ENCODE measurements at regions not wholly inside any gene's neighbourhood (a gene's known extent, or its start where the extent isn't known, plus 50 kb on each side); places are given as distances from the start of the nearest gene placed in this dataset.

GRCh38 chr2:105595536-105595935 is 149.2 kb upstream of the NCK2 start:
- Histone ChIP-seq H2AFZ (ENCODE audit: low read length, unreplicated experiment) (no peak overlapping the region), H3K4me1 (ENCODE audit: control insufficient read depth, insufficient read depth, low read length, unreplicated experiment) (no peaks in the 10 kb centered on the region), H3K4me3 (ENCODE audit: low read depth, low read length) (no peak overlapping the region), H3K27me3 (ENCODE audit: insufficient read depth, low read length) (peaks cover 24% of the 10 kb centered on the region; the same call in 1 of the 2 replicates), H3K79me2 (ENCODE audit: control insufficient read depth, insufficient read depth, low read length, unreplicated experiment) (no peaks in the 10 kb centered on the region), H3K36me3 (ENCODE audit: insufficient read depth, low read length) (no peaks in the 10 kb centered on the region), H3K27ac (ENCODE audit: low read depth, low read length) (no peak overlapping the region)

DNA sequence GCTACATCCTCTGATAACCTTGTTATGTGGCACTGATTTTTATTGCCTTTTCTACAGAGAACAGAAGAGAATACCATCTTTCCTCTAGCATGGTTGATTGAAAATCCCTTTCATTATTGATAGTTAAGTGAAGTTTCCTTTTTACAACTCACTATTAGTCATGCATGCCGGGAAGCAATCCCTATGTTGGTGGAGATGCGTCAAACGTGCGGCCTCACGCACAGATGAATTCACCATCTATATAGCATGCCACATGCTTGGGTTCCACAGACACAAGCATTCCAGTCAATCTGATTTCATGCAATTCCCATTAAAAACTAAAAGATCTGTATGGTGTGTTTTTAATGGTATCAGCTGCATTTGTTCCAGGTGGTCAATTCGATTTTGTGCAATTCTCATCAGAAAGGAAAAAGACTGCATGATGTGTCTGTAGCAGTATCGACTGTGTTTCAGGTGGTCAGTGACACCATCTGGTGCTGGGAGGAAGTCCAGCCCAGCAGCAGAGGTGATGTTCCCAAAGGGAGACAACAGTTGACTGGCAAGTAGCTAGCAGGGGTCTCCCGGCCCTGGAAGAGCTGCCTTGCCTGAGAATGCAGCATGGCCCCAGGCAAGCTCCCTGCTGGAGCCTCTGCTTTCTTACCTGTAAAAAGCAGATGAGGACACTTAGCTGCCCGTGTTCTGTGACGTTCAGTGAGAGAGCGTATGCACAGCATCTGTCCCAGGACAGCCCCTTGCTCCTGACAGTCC is 151.3 kb upstream of the NCK2 start:
- Histone ChIP-seq H3K79me2 (ENCODE audit: control insufficient read depth, insufficient read depth, low read length, unreplicated experiment) (no peaks in the 10 kb centered on the region), H3K36me3 (ENCODE audit: insufficient read depth, low read length) (no peaks in the 10 kb centered on the region), H3K4me1 (ENCODE audit: control insufficient read depth, insufficient read depth, low read length, unreplicated experiment) (no peaks in the 10 kb centered on the region), H3K4me3 (ENCODE audit: low read depth, low read length) (no peak overlapping the region), H3K27ac (ENCODE audit: low read depth, low read length) (no peak overlapping the region), H2AFZ (ENCODE audit: low read length, unreplicated experiment) (no peak overlapping the region), H3K27me3 (ENCODE audit: insufficient read depth, low read length) (peaks cover 34% of the 10 kb centered on the region; the same call in 1 of the 2 replicates)

- H3K79me2 ChIP-seq (ENCODE audit: control insufficient read depth, insufficient read depth, low read length, unreplicated experiment), result no peaks in the 10 kb centered on the region
- H3K4me1 ChIP-seq (ENCODE audit: control insufficient read depth, insufficient read depth, low read length, unreplicated experiment), result no peaks in the 10 kb centered on the region
- H3K36me3 ChIP-seq (ENCODE audit: insufficient read depth, low read length), result no peaks in the 10 kb centered on the region
- H2AFZ ChIP-seq (ENCODE audit: low read length, unreplicated experiment), result no peak overlapping the region
- H3K4me3 ChIP-seq (ENCODE audit: low read depth, low read length), result no peak overlapping the region
- peaks cover 36% of the 10 kb centered on the region; the same call in 1 of the 2 replicates for H3K27me3 ChIP-seq (ENCODE audit: insufficient read depth, low read length)
- H3K27ac ChIP-seq (ENCODE audit: low read depth, low read length), result no peak overlapping the region
Measured at GRCh38 chr2:105592288-105592687, 152.4 kb upstream of the NCK2 start.

GRCh38 chr2:105590780-105591660 is 153.7 kb upstream of the NCK2 start:
- Histone ChIP-seq H3K4me1 (ENCODE audit: control insufficient read depth, insufficient read depth, low read length, unreplicated experiment) (no peaks in the 10 kb centered on the region), H3K4me3 (ENCODE audit: low read depth, low read length) (no peak overlapping the region), H3K27ac (ENCODE audit: low read depth, low read length) (no peak overlapping the region), H3K79me2 (ENCODE audit: control insufficient read depth, insufficient read depth, low read length, unreplicated experiment) (no peaks in the 10 kb centered on the region), H3K36me3 (ENCODE audit: insufficient read depth, low read length) (no peaks in the 10 kb centered on the region), H2AFZ (ENCODE audit: low read length, unreplicated experiment) (no peak overlapping the region), H3K27me3 (ENCODE audit: insufficient read depth, low read length) (peaks cover 36% of the 10 kb centered on the region; the same call in 1 of the 2 replicates)

DNA sequence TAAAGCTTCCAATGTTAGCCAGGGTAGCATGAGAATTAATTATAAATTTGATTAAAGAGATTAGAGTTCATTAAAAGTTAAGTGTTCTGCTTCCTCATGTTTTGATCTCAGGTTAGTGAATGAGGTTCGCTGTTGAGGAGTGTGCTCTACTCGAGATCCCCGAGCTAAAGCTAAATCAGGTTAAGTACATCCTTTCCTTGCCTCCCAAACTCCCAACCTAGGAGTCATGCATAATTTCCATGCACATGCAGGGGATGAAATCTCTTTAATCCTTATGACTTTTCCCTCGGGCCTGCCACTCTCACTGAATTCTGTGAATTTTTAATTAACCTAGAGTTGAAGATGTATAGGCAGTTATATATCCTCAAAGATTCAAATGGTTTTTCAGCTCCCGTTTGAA is 156.1 kb upstream of the NCK2 start:
- Histone ChIP-seq H3K4me1 (ENCODE audit: control insufficient read depth, insufficient read depth, low read length, unreplicated experiment) (no peaks in the 10 kb centered on the region), H3K79me2 (ENCODE audit: control insufficient read depth, insufficient read depth, low read length, unreplicated experiment) (no peaks in the 10 kb centered on the region), H3K4me3 (ENCODE audit: low read depth, low read length) (no peak overlapping the region), H3K36me3 (ENCODE audit: insufficient read depth, low read length) (no peaks in the 10 kb centered on the region), H2AFZ (ENCODE audit: low read length, unreplicated experiment) (no peak overlapping the region), H3K27me3 (ENCODE audit: insufficient read depth, low read length) (peaks cover 51% of the 10 kb centered on the region; the same call in 1 of the 2 replicates), H3K27ac (ENCODE audit: low read depth, low read length) (no peak overlapping the region)

DNA sequence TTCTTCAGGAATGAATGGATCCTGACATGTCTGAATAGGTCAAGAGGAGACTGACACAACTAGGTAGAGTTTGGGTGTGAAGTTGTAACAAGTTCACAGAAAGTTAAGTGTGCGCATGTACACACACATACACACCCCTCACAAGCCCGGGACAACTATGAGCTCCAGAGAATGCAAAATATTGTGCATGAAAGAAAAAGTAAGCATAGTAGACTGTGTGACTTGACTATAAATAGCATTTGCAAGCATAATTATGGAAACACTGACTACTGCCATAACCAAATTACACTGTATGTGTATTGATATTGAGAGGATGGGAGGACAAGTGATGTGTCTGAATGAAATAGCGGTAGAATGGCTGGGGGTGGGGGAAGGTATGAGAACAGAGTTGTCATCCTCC is 157.1 kb upstream of the NCK2 start:
- H3K36me3 ChIP-seq (ENCODE audit: insufficient read depth, low read length), result no peaks in the 10 kb centered on the region
- H3K27me3 ChIP-seq (ENCODE audit: insufficient read depth, low read length), result peaks cover 60% of the 10 kb centered on the region
- H3K79me2 ChIP-seq (ENCODE audit: control insufficient read depth, insufficient read depth, low read length, unreplicated experiment), result no peaks in the 10 kb centered on the region
- H2AFZ ChIP-seq (ENCODE audit: low read length, unreplicated experiment), result no peak overlapping the region
- no peak overlapping the region for H3K4me3 ChIP-seq (ENCODE audit: low read depth, low read length)
- no peak overlapping the region for H3K27ac ChIP-seq (ENCODE audit: low read depth, low read length)
- H3K4me1 ChIP-seq (ENCODE audit: control insufficient read depth, insufficient read depth, low read length, unreplicated experiment), result no peaks in the 10 kb centered on the region

GRCh38 chr2:105584435-105585010 is 160.2 kb upstream of the NCK2 start:
- peaks cover 58% of the 10 kb centered on the region for H3K27me3 ChIP-seq (ENCODE audit: insufficient read depth, low read length)
- H3K4me1 ChIP-seq (ENCODE audit: control insufficient read depth, insufficient read depth, low read length, unreplicated experiment), result no peaks in the 10 kb centered on the region
- no peak overlapping the region for H2AFZ ChIP-seq (ENCODE audit: low read length, unreplicated experiment)
- no peak overlapping the region for H3K27ac ChIP-seq (ENCODE audit: low read depth, low read length)
- H3K79me2 ChIP-seq (ENCODE audit: control insufficient read depth, insufficient read depth, low read length, unreplicated experiment), result no peaks in the 10 kb centered on the region
- no peaks in the 10 kb centered on the region for H3K36me3 ChIP-seq (ENCODE audit: insufficient read depth, low read length)
- no peak overlapping the region for H3K4me3 ChIP-seq (ENCODE audit: low read depth, low read length)

DNA sequence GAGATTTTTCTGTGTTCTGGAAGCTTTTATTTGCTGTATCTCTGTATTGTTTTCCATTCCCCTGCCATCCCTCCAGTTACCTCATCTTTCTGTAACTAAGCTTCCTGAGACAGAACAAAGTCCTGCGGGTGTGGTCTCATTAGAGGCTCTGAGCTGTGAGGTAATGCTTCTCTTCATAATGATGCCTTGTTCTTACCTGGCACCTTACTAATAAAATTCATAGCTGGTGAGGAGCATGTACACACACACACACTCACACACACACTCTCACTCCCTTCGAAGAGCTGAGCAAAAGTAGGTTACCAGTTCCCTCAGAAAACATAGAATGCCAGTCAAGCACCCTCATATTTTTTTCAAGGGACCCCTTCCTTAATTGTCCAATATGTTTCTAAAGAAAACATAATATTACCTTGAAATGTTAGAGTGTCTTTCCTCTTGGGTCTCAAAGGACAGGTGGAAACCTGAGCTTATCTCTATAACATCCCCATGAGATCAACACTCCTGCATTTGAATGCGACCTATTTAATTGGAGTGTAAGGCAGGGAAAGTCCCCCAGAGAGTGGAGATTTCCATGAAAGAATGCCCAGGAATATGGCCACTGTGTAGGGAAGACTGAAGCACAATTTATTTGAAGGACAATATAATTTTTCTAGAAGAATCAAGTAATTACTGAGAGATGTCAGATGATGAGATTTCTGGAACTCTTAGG is 161.6 kb upstream of the NCK2 start:
- Histone ChIP-seq H2AFZ (ENCODE audit: low read length, unreplicated experiment) (no peak overlapping the region), H3K4me1 (ENCODE audit: control insufficient read depth, insufficient read depth, low read length, unreplicated experiment) (no peaks in the 10 kb centered on the region), H3K79me2 (ENCODE audit: control insufficient read depth, insufficient read depth, low read length, unreplicated experiment) (no peaks in the 10 kb centered on the region), H3K36me3 (ENCODE audit: insufficient read depth, low read length) (no peaks in the 10 kb centered on the region), H3K4me3 (ENCODE audit: low read depth, low read length) (no peak overlapping the region), H3K27ac (ENCODE audit: low read depth, low read length) (no peak overlapping the region), H3K27me3 (ENCODE audit: insufficient read depth, low read length) (peaks cover 45% of the 10 kb centered on the region)

DNA sequence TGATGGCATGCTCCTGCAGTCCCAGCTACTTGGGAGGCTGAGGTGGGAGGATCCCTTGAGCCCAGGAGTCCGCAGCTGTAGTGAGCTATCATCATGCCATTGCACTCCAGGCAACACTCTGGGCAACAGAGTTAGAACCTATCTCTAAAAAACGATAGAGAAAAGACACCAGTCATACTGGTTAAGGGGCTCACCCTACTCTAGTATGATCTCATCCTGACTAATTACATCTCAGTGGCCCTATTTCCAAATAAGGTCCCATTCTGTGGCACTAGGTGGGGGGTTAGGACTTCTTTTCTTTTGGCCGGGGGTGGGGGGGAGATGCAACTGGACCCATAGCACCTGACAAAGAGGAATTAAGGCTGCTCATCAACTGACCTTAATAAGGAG is 163.2 kb upstream of the NCK2 start:
- Histone ChIP-seq H3K27ac (ENCODE audit: low read depth, low read length) (no peak overlapping the region), H2AFZ (ENCODE audit: low read length, unreplicated experiment) (no peak overlapping the region), H3K4me1 (ENCODE audit: control insufficient read depth, insufficient read depth, low read length, unreplicated experiment) (no peaks in the 10 kb centered on the region), H3K79me2 (ENCODE audit: control insufficient read depth, insufficient read depth, low read length, unreplicated experiment) (no peaks in the 10 kb centered on the region), H3K27me3 (ENCODE audit: insufficient read depth, low read length) (peaks cover 45% of the 10 kb centered on the region), H3K4me3 (ENCODE audit: low read depth, low read length) (no peak overlapping the region), H3K36me3 (ENCODE audit: insufficient read depth, low read length) (no peaks in the 10 kb centered on the region)

- H3K27ac ChIP-seq (ENCODE audit: low read depth, low read length), result no peak overlapping the region
- no peak overlapping the region for H2AFZ ChIP-seq (ENCODE audit: low read length, unreplicated experiment)
- peaks cover 1% of the 10 kb centered on the region for H3K4me1 ChIP-seq (ENCODE audit: control insufficient read depth, insufficient read depth, low read length, unreplicated experiment)
- no peaks in the 10 kb centered on the region for H3K36me3 ChIP-seq (ENCODE audit: insufficient read depth, low read length)
- H3K4me3 ChIP-seq (ENCODE audit: low read depth, low read length), result no peak overlapping the region
- no peaks in the 10 kb centered on the region for H3K79me2 ChIP-seq (ENCODE audit: control insufficient read depth, insufficient read depth, low read length, unreplicated experiment)
- H3K27me3 ChIP-seq (ENCODE audit: insufficient read depth, low read length), result peaks cover 45% of the 10 kb centered on the region
Measured at GRCh38 chr2:105580870-105581554, 163.7 kb upstream of the NCK2 start.
